Astrocyte of the hippocampus (primary cell): ENCODE measurements at regions not wholly inside any gene's neighbourhood (a gene's known extent, or its start where the extent isn't known, plus 50 kb on each side); places are given as distances from the start of the nearest gene placed in this dataset.

Experiments
- DNase-seq: peaks from one replicate; pipeline ENCODE4 v3.0.0; 2011; ENCODE audit warnings: low read depth, low spot score

DNA sequence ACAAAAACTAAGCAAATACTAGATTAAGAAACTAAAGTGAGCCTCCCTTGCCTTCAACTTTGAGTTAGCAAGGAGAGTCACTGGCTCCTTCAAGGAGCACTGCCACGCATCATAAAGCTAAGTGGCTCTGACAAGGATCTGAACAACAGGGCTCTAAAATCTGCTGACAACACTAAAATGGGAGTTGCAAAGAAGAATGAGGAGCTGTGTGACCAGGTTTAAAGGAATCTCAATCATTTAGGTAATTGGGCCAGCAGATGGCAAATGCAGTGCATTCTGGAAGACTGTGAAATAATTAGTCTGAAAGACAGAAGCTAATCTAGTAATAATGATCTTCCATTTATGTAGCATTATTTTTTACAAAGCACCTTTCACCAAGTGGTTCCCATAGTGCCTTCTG lies 297.0 kb upstream of the TAS2R1 start:
- peak; percentile 67 for DNase-seq

DNA sequence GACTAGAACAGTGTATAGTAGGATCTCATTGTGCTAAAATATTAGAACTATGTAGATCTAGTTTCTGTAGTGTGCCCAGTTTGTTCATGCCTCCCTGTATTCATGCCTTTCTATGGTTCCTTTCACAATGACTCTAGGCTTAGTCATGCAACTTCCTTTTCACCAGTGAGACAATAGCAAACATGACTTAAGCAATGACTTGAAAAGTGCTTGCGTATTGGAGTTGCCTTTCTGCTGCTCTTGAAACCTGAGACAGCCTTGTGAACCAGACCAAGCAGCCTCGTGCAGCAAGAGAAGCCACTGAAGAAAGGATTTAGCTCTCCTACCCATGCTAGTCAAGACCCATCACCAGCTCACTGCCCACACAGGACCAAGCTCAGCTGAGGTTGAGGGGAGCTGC lies 294.5 kb upstream of the TAS2R1 start:
- peak; percentile 88 for DNase-seq

DNA sequence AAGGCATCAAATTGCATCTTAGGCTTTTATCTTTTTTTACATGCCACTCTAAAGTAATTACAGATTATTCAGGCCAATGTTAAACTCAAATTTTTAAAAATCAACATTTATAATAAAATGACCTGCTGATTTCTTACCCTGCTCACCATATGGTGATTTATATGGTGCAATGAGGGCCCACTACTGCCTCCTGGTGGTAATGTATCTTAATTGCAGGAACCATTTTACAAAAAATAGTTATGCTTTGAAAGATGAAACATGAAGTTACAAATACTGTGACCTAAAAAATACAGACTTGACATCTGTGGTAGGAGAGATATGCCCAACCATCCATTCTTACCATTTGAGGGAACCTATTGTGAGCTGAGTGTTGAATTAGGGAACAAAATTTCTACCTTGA lies 292.6 kb upstream of the TAS2R1 start:
- DNase-seq: no peak

DNA sequence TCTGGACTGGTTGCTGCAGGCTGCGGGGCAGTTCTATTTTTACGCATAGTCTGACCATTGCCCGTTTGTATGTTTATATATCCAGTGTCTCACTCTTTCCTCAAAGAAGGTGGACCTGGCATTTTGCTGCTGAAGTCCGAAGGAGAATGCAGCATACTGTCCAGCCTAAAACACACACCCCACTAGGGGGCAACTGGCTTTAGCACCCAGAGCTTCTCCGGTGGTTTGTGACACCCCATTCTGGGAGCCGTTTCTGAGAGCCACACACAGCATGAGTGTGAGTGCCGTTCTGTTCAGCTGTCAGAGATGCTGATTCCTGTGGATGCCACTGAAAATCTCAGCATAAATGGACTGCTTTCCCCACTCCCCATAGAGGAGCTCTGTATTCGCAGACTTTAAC lies 290.5 kb upstream of the TAS2R1 start:
- no peak for DNase-seq

DNA sequence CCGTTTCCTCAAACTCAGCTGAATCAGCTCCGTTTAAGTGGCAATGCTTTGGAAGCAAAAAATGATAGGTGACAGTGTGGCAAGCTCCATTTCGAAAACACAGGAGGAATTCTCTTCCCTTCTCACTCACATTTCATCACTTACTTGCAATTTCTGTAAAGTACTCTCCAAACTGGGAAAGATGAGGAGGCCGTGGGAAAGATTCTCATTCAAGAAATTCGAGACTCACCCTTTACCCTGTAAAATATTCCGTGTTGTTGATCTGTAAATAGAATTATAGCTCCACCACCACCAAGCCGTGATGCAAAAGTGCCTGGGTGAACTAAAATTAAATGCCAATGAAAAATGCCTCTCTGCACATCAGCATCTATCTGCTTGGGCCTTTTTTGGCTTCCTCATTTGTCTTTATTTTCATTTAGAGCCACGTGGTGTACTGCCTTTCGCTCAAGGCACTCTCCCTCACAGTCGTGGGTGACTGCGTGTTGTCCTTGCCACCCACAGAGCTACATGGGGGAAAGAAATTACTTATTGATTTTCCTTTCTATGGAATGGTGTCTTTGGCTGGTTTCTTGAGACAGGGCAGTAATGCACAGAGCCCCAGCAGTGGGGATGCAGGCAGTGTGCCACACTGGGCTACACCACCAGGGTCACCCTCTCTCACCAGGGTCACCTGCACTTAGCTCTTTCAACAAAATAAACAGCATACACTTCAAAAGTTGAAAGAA lies 289.3 kb upstream of the TAS2R1 start:
- DNase-seq: no peak

DNA sequence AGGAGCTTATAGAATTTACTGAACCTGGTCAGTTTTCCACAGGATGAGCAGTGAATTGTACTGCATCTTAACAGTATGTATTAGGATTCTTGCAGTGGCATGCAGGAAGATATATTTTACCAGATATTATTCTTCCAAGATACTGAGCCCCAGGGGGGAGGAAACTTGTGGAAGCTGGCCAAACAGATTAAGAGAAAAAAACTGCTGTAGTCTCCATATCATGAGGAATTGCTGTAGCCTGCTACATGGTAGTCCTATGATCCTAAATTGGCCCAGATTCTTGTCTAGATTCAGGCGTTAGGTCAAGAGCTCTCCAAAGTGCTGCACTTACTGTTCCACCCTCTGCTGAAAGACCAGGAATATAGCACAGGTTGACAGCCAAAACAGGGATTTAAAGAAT lies 275.5 kb upstream of the TAS2R1 start:
- DNase-seq: no peak

DNA sequence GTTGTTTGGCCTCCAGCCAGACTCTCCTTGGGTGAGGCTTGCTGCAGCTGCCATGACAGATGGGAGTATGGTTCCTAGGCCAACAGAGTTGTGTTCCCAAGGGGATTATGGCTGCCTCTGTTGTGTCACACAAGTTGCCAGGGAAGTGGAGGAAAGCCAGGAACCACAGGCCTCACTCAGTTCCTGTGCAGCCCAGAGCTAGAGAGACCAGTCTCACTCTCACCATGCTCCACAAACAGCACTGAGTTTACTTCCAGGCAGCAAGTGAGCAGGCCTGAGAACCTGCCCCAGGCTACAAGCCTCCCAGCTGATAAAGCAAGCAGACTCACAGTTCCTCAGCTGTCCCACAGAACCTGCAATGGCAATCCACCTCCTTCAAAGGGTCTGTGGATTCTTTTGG lies 273.6 kb upstream of the TAS2R1 start:
- DNase-seq: peak; percentile 61

DNA sequence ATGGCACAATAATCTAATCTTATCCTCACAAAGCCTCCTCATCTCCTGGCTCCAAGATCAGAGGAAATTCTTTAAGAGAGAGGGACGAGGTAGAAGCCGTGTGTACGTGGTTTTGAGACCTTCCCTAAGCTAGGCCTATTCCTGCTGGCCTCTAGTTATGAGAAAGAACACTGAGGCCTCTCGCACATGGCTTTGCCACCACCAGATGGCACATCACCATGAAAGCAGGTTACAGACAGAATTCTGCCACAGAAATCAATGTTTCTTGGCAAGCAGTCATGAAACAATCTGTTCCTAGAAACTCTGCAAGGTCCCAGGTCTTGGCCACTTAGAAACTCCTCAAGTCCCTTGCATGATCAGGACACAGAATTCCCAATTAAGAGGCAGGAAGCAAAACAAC lies 268.2 kb upstream of the TAS2R1 start:
- peak; percentile 54 for DNase-seq

DNA sequence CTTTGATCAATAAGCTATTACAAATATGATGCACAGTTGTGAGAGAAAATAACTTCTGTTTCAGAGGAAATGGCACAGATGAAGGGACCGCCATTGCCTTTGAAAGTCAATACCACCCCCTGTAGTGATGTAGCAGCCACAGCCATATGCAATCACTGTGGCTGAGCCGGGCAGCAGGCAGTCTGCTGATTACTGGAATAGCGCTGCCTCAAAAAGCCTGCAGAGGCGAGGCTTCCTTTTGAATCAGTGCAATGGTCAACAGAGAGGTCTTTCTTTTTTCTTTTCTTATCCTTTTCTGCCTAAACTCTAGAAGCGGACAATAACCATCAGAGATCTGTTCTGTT lies 265.1 kb upstream of the TAS2R1 start:
- DNase-seq: no peak

DNA sequence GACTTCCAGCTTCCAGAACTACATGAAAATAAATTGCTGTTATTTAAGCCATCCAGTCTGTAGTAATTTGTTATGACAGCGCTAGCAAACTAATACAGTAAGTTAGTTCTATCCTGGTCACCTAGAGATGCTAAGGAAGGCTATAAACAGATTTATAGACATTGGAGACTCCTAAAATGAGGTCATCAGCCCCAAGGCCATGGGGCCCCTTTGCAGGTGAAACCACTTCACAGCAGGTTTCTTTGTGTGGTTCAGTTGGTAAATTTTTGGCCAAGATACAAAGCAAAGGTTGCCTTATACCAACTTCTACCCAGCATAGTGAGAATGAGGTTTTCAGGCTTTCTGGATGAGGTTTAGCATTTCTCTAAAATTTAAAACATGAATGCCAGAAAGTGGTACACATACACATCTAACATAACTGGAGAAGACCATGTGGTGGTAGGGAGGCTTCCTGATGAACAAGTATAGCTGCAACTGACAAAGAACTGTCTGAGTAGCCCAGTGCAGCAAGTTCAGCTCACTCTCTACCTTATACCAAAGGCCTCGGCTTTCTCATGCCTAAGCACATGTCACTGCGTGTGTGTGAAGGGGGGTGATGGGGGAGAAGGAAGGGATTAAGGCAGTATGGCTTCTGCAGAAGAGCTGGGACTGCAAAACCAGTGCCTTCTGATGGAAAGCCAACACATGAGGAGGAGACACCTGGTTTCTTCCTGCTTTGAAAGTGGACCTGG lies 264.6 kb upstream of the TAS2R1 start:
- DNase-seq: no peak

DNA sequence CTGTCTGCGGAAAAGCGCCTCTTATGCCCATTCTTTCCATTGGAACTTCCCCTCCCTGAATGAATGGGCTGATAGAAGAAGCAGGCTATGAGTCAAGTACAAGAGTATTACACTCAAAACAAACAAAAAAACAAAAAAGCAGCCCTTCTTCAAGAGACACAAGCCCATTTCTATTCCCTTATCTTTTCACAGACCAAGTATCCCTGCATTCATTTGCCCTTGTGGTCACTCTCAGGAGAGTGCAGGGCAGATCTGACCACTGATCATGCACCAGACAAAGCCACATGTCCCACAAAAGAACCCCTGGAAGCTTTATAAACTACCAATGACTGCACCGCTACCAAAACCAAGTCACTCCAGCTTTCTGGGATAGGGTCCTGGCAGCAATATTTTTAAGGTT lies 262.5 kb upstream of the TAS2R1 start:
- peak; percentile 22 for DNase-seq

DNA sequence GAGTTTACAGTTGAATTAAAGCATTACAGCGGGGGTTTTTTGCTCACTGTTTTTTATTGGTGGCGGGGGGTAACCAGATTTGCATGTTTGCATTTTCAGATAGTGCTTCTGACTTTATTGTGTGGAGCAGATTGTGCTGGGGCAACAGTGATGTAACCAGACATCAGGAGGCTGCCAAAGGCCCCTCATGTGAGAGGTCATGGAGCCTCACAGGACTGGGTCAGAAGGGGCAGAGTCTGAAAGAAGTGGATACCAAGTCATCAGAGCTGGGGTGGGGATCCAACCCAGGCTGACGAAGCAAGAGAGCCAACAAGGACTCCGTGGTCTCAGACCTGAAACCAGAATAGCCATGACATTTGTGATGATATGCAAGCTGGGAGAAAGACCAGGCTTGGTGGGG lies 259.4 kb upstream of the TAS2R1 start:
- no peak for DNase-seq

DNA sequence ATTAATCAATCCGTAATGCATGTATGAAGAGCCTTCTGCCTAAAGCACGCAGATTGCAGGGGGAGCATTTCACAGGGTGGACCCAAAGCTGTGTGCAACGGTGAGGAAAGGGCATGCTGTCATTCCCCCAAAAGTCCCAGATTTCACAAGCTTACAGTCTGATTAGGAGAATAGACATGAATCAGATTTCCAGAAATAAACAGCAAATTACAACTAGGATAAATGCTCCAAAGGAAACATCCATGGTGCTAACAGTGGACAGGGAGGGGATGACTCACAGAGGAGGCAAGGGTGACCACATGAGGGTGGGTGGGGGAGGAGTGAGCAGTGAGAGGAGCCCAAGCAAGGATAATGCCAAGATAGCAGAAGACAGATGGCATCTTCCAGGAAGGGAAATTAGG lies 258.4 kb upstream of the TAS2R1 start:
- DNase-seq: peak; percentile 75

DNA sequence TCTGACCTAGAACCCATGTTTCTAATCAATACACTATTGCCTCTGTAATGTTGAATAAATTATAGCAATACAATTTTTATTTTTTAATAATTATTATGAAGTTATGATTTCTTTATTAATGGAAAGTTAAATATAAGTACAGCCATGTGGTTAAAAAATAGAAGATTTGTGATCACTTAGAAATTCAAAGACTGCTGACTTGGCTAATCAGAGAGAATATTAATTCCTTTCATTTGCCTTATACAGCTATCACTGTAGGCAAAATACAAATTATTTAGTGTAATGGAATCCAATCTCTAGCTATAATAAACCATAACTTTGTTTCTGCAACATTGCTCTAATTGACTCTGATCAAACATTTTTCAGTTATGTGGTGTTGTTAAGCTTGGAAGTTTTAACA lies 255.0 kb upstream of the TAS2R1 start:
- DNase-seq: no peak

DNA sequence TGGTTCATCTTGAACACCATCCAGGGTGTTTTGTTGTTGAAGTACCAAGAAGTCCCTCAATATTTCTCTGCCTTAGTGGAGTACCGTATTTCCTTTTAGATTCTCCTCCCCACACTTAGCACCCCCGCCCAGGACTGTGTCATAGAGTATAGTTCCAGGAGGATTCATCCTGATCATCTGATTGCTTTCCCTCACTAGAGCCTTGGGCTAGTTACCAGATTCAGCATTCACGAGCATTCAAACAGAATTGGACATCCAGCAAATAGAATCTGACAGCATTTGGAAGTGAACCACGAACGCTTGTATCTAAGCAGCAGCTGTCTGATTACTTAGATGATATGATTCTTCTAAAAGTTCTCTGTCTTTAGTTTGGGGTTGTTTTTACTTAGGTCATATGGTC lies 248.1 kb upstream of the TAS2R1 start:
- no peak for DNase-seq

DNA sequence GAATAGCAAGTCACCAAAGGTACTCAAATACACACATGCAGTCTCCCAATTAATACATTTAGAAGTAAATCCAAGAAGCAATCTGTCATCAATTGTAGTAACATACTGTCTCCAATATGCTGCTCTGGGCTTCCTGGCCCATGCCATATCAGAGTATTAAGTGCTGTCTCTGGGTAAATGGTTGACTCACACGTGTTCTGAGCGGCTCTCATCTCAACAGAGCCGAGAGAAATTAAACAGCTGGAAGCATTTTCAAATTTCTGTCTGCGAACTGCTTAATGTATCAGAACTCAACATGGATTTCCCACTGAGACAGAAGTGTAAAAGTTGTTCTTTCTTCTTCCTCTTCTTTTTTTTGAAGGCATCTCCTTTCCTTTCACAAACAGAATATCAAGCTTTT lies 247.3 kb upstream of the TAS2R1 start:
- no peak for DNase-seq

DNA sequence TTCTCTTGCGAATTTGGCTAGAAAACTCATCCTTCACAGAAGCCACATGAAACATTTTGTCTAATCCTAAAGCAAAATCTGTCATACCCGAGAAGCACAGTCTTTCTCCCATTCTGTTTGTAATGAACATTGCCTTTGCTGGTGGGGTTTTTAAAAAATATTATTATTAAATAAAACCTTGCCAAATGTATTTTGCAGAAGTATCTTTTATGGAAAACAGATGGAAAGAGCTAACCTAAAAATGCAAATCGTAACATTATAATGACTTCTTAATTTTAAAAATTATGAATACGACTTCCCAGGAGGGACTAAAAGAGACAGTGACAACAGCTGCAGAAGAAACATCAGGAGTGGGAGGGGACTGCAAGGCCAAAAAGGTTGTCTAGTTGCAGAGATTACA lies 246.3 kb upstream of the TAS2R1 start:
- no peak for DNase-seq

DNA sequence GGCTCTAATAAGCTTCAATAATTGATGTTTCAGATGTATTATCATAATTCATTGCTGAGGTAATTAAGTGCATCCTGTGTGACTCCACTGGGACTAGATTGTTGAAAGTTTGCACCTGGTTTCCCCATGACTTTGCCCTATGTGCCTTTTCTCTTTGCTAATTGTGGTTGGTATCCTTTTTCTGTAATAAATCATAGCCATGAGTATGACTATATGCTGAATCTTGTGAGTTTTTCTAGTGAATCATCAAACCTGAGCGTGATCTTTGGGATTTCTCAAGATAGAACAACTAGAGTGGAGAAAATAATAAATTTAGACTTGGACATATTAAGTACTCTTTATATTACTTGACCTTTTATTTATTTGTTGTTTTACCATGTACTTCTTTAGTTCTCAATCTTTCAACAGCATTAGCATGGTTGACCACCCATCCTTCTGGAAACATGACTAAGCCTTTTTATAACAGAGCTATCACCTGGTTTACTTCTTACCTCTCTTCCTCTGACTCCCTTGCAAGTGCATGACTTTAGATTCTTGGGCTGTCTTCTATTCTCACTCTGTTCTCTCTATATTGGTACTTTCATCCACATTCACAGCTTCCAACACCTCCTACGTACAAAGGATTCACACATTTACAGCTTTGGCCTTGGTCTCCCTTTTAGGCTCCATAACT lies 239.6 kb upstream of the TAS2R1 start:
- peak; percentile 3 for DNase-seq

DNA sequence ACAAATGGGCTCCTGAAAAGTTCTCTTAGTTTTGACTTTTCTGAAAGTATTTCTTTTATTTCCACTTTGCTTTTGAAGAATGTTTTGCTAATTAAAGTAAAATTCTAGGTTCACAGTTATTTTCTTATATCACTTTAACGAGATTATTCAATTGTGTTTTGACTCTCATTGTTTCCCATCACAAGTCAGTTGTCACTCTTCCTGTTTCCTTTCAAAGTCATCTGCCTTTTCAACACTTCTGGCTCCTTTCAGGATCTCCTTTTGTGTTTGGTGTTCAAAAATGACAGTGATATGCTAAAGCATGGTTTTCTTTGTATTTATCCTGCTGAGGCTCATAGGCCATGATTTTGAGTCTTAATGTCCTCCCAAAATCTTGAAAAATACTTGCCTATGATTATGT lies 235.4 kb upstream of the TAS2R1 start:
- no peak for DNase-seq

DNA sequence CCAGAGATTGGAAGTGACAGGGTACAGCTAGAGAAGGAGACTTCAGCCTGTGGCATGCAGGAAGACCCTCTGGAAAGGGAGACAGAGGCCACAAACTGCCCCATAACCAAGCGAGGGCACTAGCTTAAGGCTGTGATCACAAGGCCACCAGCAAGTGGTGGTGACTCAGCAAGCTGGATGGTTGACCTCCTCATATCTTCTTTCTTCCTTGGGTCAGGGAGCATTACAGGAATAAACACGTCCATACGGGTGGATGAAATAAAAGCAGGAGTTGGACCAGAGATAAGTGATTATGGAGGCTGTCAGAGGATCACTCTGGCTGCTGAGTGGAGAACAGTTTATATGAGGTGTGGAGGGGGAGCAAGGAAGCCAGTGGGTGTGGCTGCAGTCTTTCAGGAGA lies 234.6 kb upstream of the TAS2R1 start:
- DNase-seq: no peak

DNA sequence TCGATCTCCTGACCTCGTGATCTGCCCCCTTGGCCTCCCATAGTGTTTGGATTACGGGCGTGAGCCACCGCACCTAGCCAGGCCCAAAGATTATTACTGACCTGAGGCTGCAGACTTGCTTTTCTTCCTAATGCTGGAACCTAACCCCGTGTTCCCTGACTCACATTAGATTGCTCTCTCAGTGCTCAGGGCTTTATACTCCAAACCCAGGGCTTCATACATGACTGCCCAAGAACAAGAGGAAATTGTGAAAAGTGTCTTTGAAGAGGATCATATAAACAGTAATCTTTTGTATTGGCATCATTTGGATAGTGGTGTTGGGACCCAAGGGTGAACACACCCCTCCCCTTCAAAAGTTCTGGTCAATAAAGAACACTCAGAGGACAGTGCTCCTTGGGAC lies 233.3 kb upstream of the TAS2R1 start:
- DNase-seq: no peak

DNA sequence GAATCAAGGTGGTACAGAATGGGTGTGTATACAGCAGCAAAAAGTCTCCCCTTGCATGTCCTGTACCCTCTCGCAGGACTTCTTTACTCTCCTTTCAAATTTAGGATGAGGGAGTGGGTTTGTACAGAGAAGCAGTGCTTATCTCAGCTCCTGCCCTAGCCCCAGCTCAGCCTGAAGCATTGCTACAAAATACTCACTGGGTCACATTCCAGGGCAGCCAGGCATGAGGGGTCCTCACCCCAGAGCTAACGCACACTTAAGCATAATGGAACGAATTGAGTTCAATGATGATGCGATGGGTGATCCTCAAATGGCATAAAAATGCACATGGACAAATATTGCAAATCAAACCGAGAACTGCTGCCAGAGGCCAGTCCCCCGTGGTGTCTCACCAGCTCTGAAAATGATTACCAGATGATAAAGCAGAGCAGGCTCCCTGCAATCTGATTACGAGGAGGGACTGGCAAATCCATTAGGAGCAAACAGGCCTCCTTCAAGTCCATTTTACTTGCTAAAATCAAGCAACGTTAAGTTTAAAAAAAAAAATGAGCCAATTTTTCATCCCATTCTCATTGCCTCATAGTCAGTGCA lies 231.6 kb upstream of the TAS2R1 start:
- no peak for DNase-seq

DNA sequence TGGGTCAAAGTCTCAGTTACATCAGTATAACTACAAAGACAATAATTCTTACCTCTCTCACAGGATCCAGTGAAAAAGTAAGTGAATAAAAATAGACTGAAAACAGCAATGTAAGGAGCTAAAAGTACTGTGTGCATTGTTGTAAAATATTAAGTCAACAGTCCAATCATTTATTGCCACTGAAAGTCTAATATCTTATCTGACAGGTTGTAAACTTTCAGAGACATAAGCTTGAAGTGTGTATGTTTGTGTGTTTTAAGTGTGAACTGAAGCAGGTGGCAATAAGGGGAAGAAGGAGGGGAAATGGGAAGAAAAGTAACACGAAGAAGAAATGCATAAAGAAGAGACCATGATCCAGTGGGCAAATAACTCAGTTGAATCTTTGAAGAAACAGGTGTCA lies 229.7 kb upstream of the TAS2R1 start:
- DNase-seq: no peak
